ENCODE measurements at regions not wholly inside any gene's neighbourhood (a gene's known extent, or its start where the extent isn't known, plus 50 kb on each side); places are given as distances from the start of the nearest gene placed in this dataset.
"Not testable (repeated sequence)": the region's sequence is repeated elsewhere in the genome, so short reads cannot be mapped to it uniquely, and the experiment has no call there.

GRCh38 chr3:6704817-6705216 is 156.1 kb upstream of the GRM7 start:
- TF ChIP-seq CTCF (conservative IDR thresholded peaks at IDR 0.05; ENCODE audit: low read length); EZH2phosphoT487 (IDR thresholded peaks at IDR 0.05; ENCODE audit: borderline replicate concordance, low read depth, low read length): not testable (repeated sequence)

All from OCI-LY7 (cell line).